ENCODE measurements at regions not wholly inside any gene's neighbourhood (a gene's known extent, or its start where the extent isn't known, plus 50 kb on each side); places are given as distances from the start of the nearest gene placed in this dataset.

DNA sequence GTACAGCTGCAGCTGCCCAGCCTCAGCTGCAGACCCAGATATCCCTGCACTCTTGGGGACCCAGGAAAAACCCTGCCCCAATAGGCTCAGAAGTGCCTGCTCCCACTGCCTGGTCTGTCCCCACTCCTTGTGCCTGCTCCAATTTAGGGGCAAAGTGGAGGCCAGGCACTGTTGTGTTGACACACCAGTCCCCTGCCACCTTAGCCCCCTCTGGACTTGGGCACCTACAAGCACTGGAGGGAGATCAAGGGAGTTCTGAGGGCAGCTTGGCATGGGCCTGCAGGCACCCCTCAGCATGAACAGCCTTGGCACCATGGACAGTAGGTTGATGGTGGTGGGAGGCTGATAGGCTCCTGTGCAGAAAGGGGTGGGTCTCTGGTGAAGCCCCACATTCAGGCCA is 2020.8 kb upstream of the ADGRL3 start:
- H3K4me1 ChIP-seq (ENCODE audit: control insufficient read depth, low read depth, low read length): no peaks in the 10 kb centered on the region
- no peak overlapping the region for H3K27ac ChIP-seq (ENCODE audit: low read length)
- no peaks in the 10 kb centered on the region for H3K27me3 ChIP-seq (ENCODE audit: control insufficient read depth, insufficient read depth, low read length)
- H3K9ac ChIP-seq (ENCODE audit: low read length): no peak overlapping the region
- H3K36me3 ChIP-seq (ENCODE audit: control insufficient read depth, low read depth, low read length): no peaks in the 10 kb centered on the region
- H3K9me3 ChIP-seq (ENCODE audit: control insufficient read depth, low read depth, low read length): no peaks in the 10 kb centered on the region
- H3K4me3 ChIP-seq (ENCODE audit: low read length): no peak overlapping the region

DNA sequence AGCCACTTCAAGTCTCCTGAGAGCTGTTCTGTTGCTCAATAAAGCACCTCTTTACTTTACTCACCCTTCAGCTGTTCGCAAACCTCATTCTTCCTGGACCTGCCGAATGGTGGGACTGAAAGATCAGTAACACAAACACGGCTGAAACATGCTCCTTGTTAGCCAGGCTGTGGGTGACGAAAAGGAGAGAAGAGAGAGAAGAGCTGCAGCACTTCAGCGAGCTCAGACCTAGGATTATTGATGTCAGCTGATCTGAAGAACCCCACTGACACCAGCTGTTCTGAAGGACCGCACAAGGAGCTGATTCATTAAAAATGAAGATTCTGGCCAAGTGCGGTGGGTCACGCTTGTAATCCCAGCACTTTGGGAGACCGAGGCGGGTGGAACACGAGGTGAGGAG is 2020.0 kb upstream of the ADGRL3 start:
- no peaks in the 10 kb centered on the region for H3K36me3 ChIP-seq (ENCODE audit: control insufficient read depth, low read depth, low read length)
- H3K9ac ChIP-seq (ENCODE audit: low read length): no peak overlapping the region
- H3K4me1 ChIP-seq (ENCODE audit: control insufficient read depth, low read depth, low read length): no peaks in the 10 kb centered on the region
- H3K4me3 ChIP-seq (ENCODE audit: low read length): no peak overlapping the region
- no peaks in the 10 kb centered on the region for H3K9me3 ChIP-seq (ENCODE audit: control insufficient read depth, low read depth, low read length)
- no peaks in the 10 kb centered on the region for H3K27me3 ChIP-seq (ENCODE audit: control insufficient read depth, insufficient read depth, low read length)
- H3K27ac ChIP-seq (ENCODE audit: low read length): no peak overlapping the region

GRCh38 chr4:59180969-59181368 is 2019.2 kb upstream of the ADGRL3 start:
- H3K4me3 ChIP-seq (ENCODE audit: low read length): no peak overlapping the region
- H3K27me3 ChIP-seq (ENCODE audit: control insufficient read depth, insufficient read depth, low read length): no peaks in the 10 kb centered on the region
- H3K9me3 ChIP-seq (ENCODE audit: control insufficient read depth, low read depth, low read length): no peaks in the 10 kb centered on the region
- no peak overlapping the region for H3K9ac ChIP-seq (ENCODE audit: low read length)
- no peaks in the 10 kb centered on the region for H3K36me3 ChIP-seq (ENCODE audit: control insufficient read depth, low read depth, low read length)
- H3K4me1 ChIP-seq (ENCODE audit: control insufficient read depth, low read depth, low read length): no peaks in the 10 kb centered on the region
- H3K27ac ChIP-seq (ENCODE audit: low read length): no peak overlapping the region

- Histone ChIP-seq H3K27me3 (ENCODE audit: control insufficient read depth, insufficient read depth, low read length) (no peaks in the 10 kb centered on the region), H3K4me1 (ENCODE audit: control insufficient read depth, low read depth, low read length) (no peaks in the 10 kb centered on the region), H3K36me3 (ENCODE audit: control insufficient read depth, low read depth, low read length) (no peaks in the 10 kb centered on the region), H3K27ac (ENCODE audit: low read length) (no peak overlapping the region), H3K9me3 (ENCODE audit: control insufficient read depth, low read depth, low read length) (no peaks in the 10 kb centered on the region), H3K9ac (ENCODE audit: low read length) (no peak overlapping the region), H3K4me3 (ENCODE audit: low read length) (no peak overlapping the region)
Observed at GRCh38 chr4:59195839-59196238, 2004.3 kb upstream of the ADGRL3 start.

- H3K9ac ChIP-seq (ENCODE audit: low read length): no peak overlapping the region
- H3K36me3 ChIP-seq (ENCODE audit: control insufficient read depth, low read depth, low read length): no peaks in the 10 kb centered on the region
- H3K4me3 ChIP-seq (ENCODE audit: low read length): no peak overlapping the region
- H3K9me3 ChIP-seq (ENCODE audit: control insufficient read depth, low read depth, low read length): no peaks in the 10 kb centered on the region
- H3K27me3 ChIP-seq (ENCODE audit: control insufficient read depth, insufficient read depth, low read length): no peaks in the 10 kb centered on the region
- no peaks in the 10 kb centered on the region for H3K4me1 ChIP-seq (ENCODE audit: control insufficient read depth, low read depth, low read length)
- no peak overlapping the region for H3K27ac ChIP-seq (ENCODE audit: low read length)
Observed at GRCh38 chr4:59200992-59201391, 1999.1 kb upstream of the ADGRL3 start.

DNA sequence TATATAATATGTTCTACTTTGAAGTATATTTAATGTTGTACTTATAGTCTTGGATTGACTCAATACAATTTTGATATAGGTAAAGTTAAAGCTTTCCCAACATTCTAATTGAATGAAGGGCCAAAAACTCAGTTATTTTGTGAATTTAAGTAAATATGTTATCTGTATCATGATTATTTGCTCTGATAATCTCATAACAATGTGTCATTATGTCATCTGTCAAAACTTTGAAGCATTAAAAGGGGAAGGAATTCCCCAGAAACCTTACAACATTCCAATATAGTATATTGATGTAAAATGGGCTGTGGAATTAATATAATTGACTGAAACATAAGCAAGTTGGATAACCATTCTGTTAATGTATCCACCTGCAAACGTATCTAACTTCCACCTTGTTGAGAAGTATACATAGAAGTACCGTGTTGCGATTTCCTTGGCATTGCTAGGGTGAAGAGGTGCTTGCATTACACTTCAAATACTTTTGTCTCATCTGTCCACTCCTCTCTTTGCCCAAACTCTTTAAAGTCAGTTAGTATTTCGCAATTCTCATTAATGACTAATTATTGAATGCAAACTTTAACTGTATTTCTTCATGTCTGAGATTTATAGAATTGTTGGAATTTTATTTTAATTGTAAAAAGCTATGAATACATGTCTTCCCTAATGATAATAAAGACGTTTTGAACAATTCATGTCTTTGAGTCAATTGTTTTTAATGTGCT is 1982.1 kb upstream of the ADGRL3 start:
- Histone ChIP-seq H3K27ac (ENCODE audit: low read length) (no peak overlapping the region), H3K9me3 (ENCODE audit: control insufficient read depth, low read depth, low read length) (no peaks in the 10 kb centered on the region), H3K27me3 (ENCODE audit: control insufficient read depth, insufficient read depth, low read length) (no peaks in the 10 kb centered on the region), H3K9ac (ENCODE audit: low read length) (no peak overlapping the region), H3K36me3 (ENCODE audit: control insufficient read depth, low read depth, low read length) (no peaks in the 10 kb centered on the region), H3K4me1 (ENCODE audit: control insufficient read depth, low read depth, low read length) (no peaks in the 10 kb centered on the region), H3K4me3 (ENCODE audit: low read length) (no peak overlapping the region)

GRCh38 chr4:59222221-59222620 is 1977.9 kb upstream of the ADGRL3 start:
- Histone ChIP-seq H3K27me3 (ENCODE audit: control insufficient read depth, insufficient read depth, low read length) (no peaks in the 10 kb centered on the region), H3K4me3 (ENCODE audit: low read length) (no peak overlapping the region), H3K4me1 (ENCODE audit: control insufficient read depth, low read depth, low read length) (no peaks in the 10 kb centered on the region), H3K27ac (ENCODE audit: low read length) (no peak overlapping the region), H3K36me3 (ENCODE audit: control insufficient read depth, low read depth, low read length) (no peaks in the 10 kb centered on the region), H3K9ac (ENCODE audit: low read length) (no peak overlapping the region), H3K9me3 (ENCODE audit: control insufficient read depth, low read depth, low read length) (no peaks in the 10 kb centered on the region)

DNA sequence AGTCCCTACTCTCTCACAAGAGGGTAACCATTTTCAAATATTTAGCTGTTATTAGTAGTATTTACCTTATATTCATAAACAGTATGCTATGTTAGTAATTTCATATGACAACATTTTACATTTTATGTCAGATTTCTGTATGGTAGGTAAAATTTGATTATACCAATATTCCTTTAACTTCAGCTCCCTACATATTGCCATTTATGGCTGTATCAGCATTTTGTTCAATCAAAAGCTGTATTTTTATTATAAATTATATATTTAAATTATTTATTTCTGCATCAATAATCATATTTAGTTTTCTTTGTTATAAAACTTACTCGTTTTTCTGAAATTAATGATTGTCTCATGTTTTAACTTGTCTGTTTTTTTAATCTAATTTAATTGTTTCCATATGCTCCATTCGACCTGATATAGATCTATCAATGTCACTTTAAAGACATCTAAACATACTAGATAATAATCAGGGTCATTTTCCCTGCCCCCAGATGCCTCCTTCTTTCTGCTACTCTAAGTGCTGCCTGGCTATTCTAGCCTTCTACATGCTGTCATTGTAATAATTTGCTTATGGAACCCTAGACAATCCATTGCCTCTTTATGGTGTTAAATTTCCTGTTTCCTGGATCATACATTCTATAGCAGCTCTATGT is 1976.7 kb upstream of the ADGRL3 start:
- Histone ChIP-seq H3K27me3 (ENCODE audit: control insufficient read depth, insufficient read depth, low read length) (no peaks in the 10 kb centered on the region), H3K9ac (ENCODE audit: low read length) (no peak overlapping the region), H3K27ac (ENCODE audit: low read length) (no peak overlapping the region), H3K4me3 (ENCODE audit: low read length) (no peak overlapping the region), H3K36me3 (ENCODE audit: control insufficient read depth, low read depth, low read length) (no peaks in the 10 kb centered on the region), H3K4me1 (ENCODE audit: control insufficient read depth, low read depth, low read length) (no peaks in the 10 kb centered on the region), H3K9me3 (ENCODE audit: control insufficient read depth, low read depth, low read length) (no peaks in the 10 kb centered on the region)

GRCh38 chr4:59238212-59238611 is 1961.9 kb upstream of the ADGRL3 start:
- Histone ChIP-seq H3K4me1 (ENCODE audit: control insufficient read depth, low read depth, low read length) (peaks cover 7% of the 10 kb centered on the region), H3K27ac (ENCODE audit: low read length) (no peak overlapping the region), H3K4me3 (ENCODE audit: low read length) (no peak overlapping the region), H3K9ac (ENCODE audit: low read length) (no peak overlapping the region), H3K27me3 (ENCODE audit: control insufficient read depth, insufficient read depth, low read length) (no peaks in the 10 kb centered on the region), H3K9me3 (ENCODE audit: control insufficient read depth, low read depth, low read length) (peaks cover 13% of the 10 kb centered on the region), H3K36me3 (ENCODE audit: control insufficient read depth, low read depth, low read length) (no peaks in the 10 kb centered on the region)

DNA sequence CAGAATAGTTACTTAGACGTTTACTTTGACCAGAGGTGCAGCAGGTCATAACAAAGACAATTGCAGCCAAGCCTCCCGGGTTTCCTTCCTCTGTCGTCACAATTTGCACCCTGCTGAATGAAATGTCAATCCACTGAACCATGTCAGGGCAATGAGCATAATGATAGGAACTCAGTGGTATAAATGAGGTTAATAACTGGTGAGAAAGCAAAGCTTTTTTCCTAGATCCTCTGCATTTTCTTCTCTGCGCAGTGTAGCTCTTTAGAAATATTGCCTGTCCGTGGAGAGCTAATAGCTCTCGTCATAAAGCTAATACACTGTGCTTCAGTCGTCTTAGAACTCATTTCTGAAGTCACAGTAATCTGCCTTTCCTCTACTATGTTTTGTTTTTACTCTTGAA is 1960.1 kb upstream of the ADGRL3 start:
- H3K9me3 ChIP-seq (ENCODE audit: control insufficient read depth, low read depth, low read length): peaks cover 14% of the 10 kb centered on the region
- peaks cover 7% of the 10 kb centered on the region for H3K4me1 ChIP-seq (ENCODE audit: control insufficient read depth, low read depth, low read length)
- H3K4me3 ChIP-seq (ENCODE audit: low read length): no peak overlapping the region
- H3K27me3 ChIP-seq (ENCODE audit: control insufficient read depth, insufficient read depth, low read length): no peaks in the 10 kb centered on the region
- H3K27ac ChIP-seq (ENCODE audit: low read length): no peak overlapping the region
- no peaks in the 10 kb centered on the region for H3K36me3 ChIP-seq (ENCODE audit: control insufficient read depth, low read depth, low read length)
- no peak overlapping the region for H3K9ac ChIP-seq (ENCODE audit: low read length)

GRCh38 chr4:59243038-59243437 is 1957.1 kb upstream of the ADGRL3 start:
- H3K36me3 ChIP-seq (ENCODE audit: control insufficient read depth, low read depth, low read length): no peaks in the 10 kb centered on the region

GRCh38 chr4:59247032-59247431 is 1953.1 kb upstream of the ADGRL3 start:
- H3K4me1 ChIP-seq (ENCODE audit: control insufficient read depth, low read depth, low read length): no peaks in the 10 kb centered on the region
- H3K27me3 ChIP-seq (ENCODE audit: control insufficient read depth, insufficient read depth, low read length): no peaks in the 10 kb centered on the region
- peaks cover 13% of the 10 kb centered on the region for H3K9me3 ChIP-seq (ENCODE audit: control insufficient read depth, low read depth, low read length)
- no peak overlapping the region for H3K9ac ChIP-seq (ENCODE audit: low read length)
- no peak overlapping the region for H3K27ac ChIP-seq (ENCODE audit: low read length)
- no peaks in the 10 kb centered on the region for H3K36me3 ChIP-seq (ENCODE audit: control insufficient read depth, low read depth, low read length)
- H3K4me3 ChIP-seq (ENCODE audit: low read length): no peak overlapping the region

More at GRCh38 chr4:59243038-59243437, 1957.1 kb upstream of the ADGRL3 start:
- H3K9me3 ChIP-seq (ENCODE audit: control insufficient read depth, low read depth, low read length): peaks cover 14% of the 10 kb centered on the region
- H3K4me3 ChIP-seq (ENCODE audit: low read length): no peak overlapping the region
- peaks cover 7% of the 10 kb centered on the region for H3K4me1 ChIP-seq (ENCODE audit: control insufficient read depth, low read depth, low read length)
- no peaks in the 10 kb centered on the region for H3K27me3 ChIP-seq (ENCODE audit: control insufficient read depth, insufficient read depth, low read length)
- H3K9ac ChIP-seq (ENCODE audit: low read length): no peak overlapping the region
- no peak overlapping the region for H3K27ac ChIP-seq (ENCODE audit: low read length)

Measured in iPS-18a (cell line).